ENCODE measurements at regions not wholly inside any gene's neighbourhood (a gene's known extent, or its start where the extent isn't known, plus 50 kb on each side); places are given as distances from the start of the nearest gene placed in this dataset.

DNA sequence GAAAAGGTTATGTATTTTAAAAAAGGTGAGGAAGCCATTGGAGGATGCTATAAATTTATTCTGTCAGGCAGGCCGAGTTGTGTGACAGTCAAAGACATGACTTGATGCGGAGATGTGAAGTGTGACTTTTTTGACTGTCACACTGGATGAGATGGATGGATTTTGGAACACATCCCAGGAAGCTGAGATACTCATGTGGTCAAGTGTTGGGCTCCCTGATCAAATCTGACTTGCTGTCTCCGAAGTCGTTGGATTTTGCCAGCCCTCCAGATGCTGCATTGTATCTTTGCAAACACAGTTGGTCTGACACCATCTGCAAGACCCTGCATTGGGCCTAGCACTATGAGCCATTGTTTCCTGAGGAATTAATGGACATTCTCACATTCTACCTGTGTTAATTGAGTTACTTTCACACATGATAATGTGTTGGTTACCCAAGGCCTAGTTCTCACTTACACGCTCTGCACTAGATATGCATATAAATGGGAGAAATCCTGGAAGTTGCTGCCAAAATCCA lies 204.0 kb upstream of the PRKD1 start:
- peak in 1 of 2 donors; percentile 2 for DNase-seq (ENCODE audit: low read depth in 2 of 2)
- H3K27ac ChIP-seq (ENCODE audit: insufficient read depth, low read length) = no peak overlapping the region
- H3K27me3 ChIP-seq (ENCODE audit: control insufficient read depth, insufficient read depth, low read length) = no peaks in the 10 kb centered on the region
- no peaks in the 10 kb centered on the region for H3K9me3 ChIP-seq (ENCODE audit: control insufficient read depth, insufficient read depth, low read depth, low read length)
- H3K79me2 ChIP-seq (ENCODE audit: control insufficient read depth, insufficient read depth, low read length) = no peaks in the 10 kb centered on the region
- no peak overlapping the region for H2AFZ ChIP-seq (ENCODE audit: low read length)
- no peaks in the 10 kb centered on the region for H3K36me3 ChIP-seq (ENCODE audit: control insufficient read depth, insufficient read depth, low read length)
- TF ChIP-seq, protein P1, sequence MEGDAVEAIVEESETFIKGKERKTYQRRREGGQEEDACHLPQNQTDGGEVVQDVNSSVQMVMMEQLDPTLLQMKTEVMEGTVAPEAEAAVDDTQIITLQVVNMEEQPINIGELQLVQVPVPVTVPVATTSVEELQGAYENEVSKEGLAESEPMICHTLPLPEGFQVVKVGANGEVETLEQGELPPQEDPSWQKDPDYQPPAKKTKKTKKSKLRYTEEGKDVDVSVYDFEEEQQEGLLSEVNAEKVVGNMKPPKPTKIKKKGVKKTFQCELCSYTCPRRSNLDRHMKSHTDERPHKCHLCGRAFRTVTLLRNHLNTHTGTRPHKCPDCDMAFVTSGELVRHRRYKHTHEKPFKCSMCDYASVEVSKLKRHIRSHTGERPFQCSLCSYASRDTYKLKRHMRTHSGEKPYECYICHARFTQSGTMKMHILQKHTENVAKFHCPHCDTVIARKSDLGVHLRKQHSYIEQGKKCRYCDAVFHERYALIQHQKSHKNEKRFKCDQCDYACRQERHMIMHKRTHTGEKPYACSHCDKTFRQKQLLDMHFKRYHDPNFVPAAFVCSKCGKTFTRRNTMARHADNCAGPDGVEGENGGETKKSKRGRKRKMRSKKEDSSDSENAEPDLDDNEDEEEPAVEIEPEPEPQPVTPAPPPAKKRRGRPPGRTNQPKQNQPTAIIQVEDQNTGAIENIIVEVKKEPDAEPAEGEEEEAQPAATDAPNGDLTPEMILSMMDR (conservative IDR thresholded peaks at IDR 0.05 in 1 of 2, IDR thresholded peaks at IDR 0.05 in 1 of 2; ENCODE audit: low read depth in 1 of 2, low read length in 2 of 2) = no peak
- no peak for TF ChIP-seq EZH2 (IDR thresholded peaks at IDR 0.05; ENCODE audit: low read length, missing control alignments)
- H3K9ac ChIP-seq (ENCODE audit: insufficient read depth, low read length) = no peak overlapping the region
- H3K4me1 ChIP-seq (ENCODE audit: control insufficient read depth, extremely low read depth, insufficient read depth, low read length) = no peaks in the 10 kb centered on the region
- H4K20me1 ChIP-seq (ENCODE audit: control insufficient read depth, extremely low read depth, insufficient read depth, low read length) = no peaks in the 10 kb centered on the region
- H3K4me3 ChIP-seq (replicated peaks in 1 of 4; ENCODE audit: control extremely low read depth in 1 of 4, insufficient read depth in 1 of 4, low read depth in 3 of 4, low read length in 4 of 4) = no peak overlapping the region
- H3K4me2 ChIP-seq (ENCODE audit: extremely low read depth, insufficient read depth, low read length) = no peak overlapping the region

DNA sequence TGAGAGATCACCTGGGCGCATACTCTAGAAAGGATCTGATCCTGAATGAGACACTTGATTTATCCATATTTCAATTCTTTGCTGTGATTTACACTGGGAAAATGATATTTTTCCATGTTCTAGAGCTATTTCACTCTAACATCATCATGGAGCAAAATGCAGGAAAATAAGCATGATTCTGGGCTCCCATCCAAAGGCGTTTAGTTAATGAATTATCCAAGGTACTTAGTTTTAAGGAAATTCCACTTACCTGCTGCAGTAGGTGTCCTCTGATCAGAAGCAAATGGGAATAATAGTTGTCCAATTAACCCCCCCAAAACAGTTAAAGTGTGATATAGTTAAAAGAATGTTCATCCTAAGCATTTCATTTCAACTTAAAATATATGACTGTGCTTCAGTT lies 204.5 kb upstream of the PRKD1 start:
- no peak overlapping the region for H2AFZ ChIP-seq (ENCODE audit: low read length)
- no peaks in the 10 kb centered on the region for H3K36me3 ChIP-seq (ENCODE audit: control insufficient read depth, insufficient read depth, low read length)
- H3K27me3 ChIP-seq (ENCODE audit: control insufficient read depth, insufficient read depth, low read length) = no peaks in the 10 kb centered on the region
- no peak overlapping the region for H3K4me2 ChIP-seq (ENCODE audit: extremely low read depth, insufficient read depth, low read length)
- H3K9ac ChIP-seq (ENCODE audit: insufficient read depth, low read length) = no peak overlapping the region
- no peak for DNase-seq (ENCODE audit: low read depth in 2 of 2)
- no peaks in the 10 kb centered on the region for H4K20me1 ChIP-seq (ENCODE audit: control insufficient read depth, extremely low read depth, insufficient read depth, low read length)
- H3K9me3 ChIP-seq (ENCODE audit: control insufficient read depth, insufficient read depth, low read depth, low read length) = no peaks in the 10 kb centered on the region
- H3K4me1 ChIP-seq (ENCODE audit: control insufficient read depth, extremely low read depth, insufficient read depth, low read length) = no peaks in the 10 kb centered on the region
- TF ChIP-seq, protein P1 (conservative IDR thresholded peaks at IDR 0.05 in 1 of 2, IDR thresholded peaks at IDR 0.05 in 1 of 2; ENCODE audit: low read depth in 1 of 2, low read length in 2 of 2) = no peak
- no peak for TF ChIP-seq EZH2 (IDR thresholded peaks at IDR 0.05; ENCODE audit: low read length, missing control alignments)
- H3K27ac ChIP-seq (ENCODE audit: insufficient read depth, low read length) = no peak overlapping the region
- no peaks in the 10 kb centered on the region for H3K79me2 ChIP-seq (ENCODE audit: control insufficient read depth, insufficient read depth, low read length)
- no peak overlapping the region for H3K4me3 ChIP-seq (replicated peaks in 1 of 4; ENCODE audit: control extremely low read depth in 1 of 4, insufficient read depth in 1 of 4, low read depth in 3 of 4, low read length in 4 of 4)

DNA sequence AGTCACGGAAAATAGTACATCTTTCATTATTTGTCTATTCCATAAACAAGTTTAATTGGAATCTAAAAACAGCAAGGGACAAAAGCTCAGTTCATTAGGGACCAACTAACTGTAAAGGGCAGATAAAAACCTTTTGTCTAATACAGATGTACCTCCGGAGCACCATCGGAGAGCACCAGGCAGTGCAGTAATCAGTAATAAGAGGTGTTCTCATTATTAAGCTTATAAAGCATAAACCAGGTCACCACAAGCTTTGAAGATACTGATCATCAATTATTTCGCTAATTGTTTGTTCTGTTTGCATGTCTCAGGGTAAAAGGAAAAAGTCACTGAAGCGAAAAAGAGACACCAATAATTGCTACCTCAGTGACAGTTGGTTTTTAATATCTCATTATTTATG lies 207.3 kb upstream of the PRKD1 start:
- Histone ChIP-seq H3K9ac (ENCODE audit: insufficient read depth, low read length) (no peak overlapping the region), H3K4me3 (replicated peaks in 1 of 4; ENCODE audit: control extremely low read depth in 1 of 4, insufficient read depth in 1 of 4, low read depth in 3 of 4, low read length in 4 of 4) (no peak overlapping the region)
- no peak for DNase-seq (ENCODE audit: low read depth in 2 of 2)

More for the DNA sequence above, 207.3 kb upstream of the PRKD1 start:
- no peak overlapping the region for H3K4me2 ChIP-seq (ENCODE audit: extremely low read depth, insufficient read depth, low read length)
- H3K79me2 ChIP-seq (ENCODE audit: control insufficient read depth, insufficient read depth, low read length) = no peaks in the 10 kb centered on the region
- no peak overlapping the region for H3K27ac ChIP-seq (ENCODE audit: insufficient read depth, low read length)
- H4K20me1 ChIP-seq (ENCODE audit: control insufficient read depth, extremely low read depth, insufficient read depth, low read length) = no peaks in the 10 kb centered on the region
- no peaks in the 10 kb centered on the region for H3K27me3 ChIP-seq (ENCODE audit: control insufficient read depth, insufficient read depth, low read length)
- TF ChIP-seq, protein P1 (conservative IDR thresholded peaks at IDR 0.05 in 1 of 2, IDR thresholded peaks at IDR 0.05 in 1 of 2; ENCODE audit: low read depth in 1 of 2, low read length in 2 of 2) = no peak
- TF ChIP-seq EZH2 (IDR thresholded peaks at IDR 0.05; ENCODE audit: low read length, missing control alignments) = no peak
- no peak overlapping the region for H2AFZ ChIP-seq (ENCODE audit: low read length)
- H3K4me1 ChIP-seq (ENCODE audit: control insufficient read depth, extremely low read depth, insufficient read depth, low read length) = no peaks in the 10 kb centered on the region
- H3K9me3 ChIP-seq (ENCODE audit: control insufficient read depth, insufficient read depth, low read depth, low read length) = no peaks in the 10 kb centered on the region
- H3K36me3 ChIP-seq (ENCODE audit: control insufficient read depth, insufficient read depth, low read length) = no peaks in the 10 kb centered on the region
